ENCODE measurements at regions not wholly inside any gene's neighbourhood (a gene's known extent, or its start where the extent isn't known, plus 50 kb on each side); places are given as distances from the start of the nearest gene placed in this dataset.
"Not testable (repeated sequence)": the region's sequence is repeated elsewhere in the genome, so short reads cannot be mapped to it uniquely, and the experiment has no call there.

- TF ChIP-seq CTCF (IDR thresholded peaks at IDR 0.05); EZH2 (IDR thresholded peaks at IDR 0.05; ENCODE audit: borderline replicate concordance, insufficient read depth, low read depth, low read length, poor library complexity, severe bottlenecking): not testable (repeated sequence)
Measured at GRCh38 chr6:101188285-101188798, 205.2 kb upstream of the GRIK2 start.

Data from B cell (primary cell).